Activated CD8-positive, alpha-beta T cell treated with anti-CD3 and anti-CD28 coated beads, Interleukin-2, amount 10 ng/mL, durations not matched to agents 7 days and 5 days (primary cell): ENCODE measurements at regions not wholly inside any gene's neighbourhood (a gene's known extent, or its start where the extent isn't known, plus 50 kb on each side); places are given as distances from the start of the nearest gene placed in this dataset.
"Not testable (repeated sequence)": the region's sequence is repeated elsewhere in the genome, so short reads cannot be mapped to it uniquely, and the experiment has no call there.

Source experiments
- ATAC-seq: fragments of 150-1000 bp; cut with Tn5 transposase; one replicate; pipeline ENCODE4 v1.10.0; 2021; ENCODE audit warnings: moderate library complexity
- CTCF ChIA-PET: fragments of 350-600 bp; sonication (Branson Sonifier 250); formaldehyde crosslinking; loops from one replicate; lab custom pipeline; 2021; ENCODE audit warnings: antibody characterized with exemption; lab: Charles Lee
- POLR2A ChIA-PET: fragments of 350-600 bp; sonication (Branson Sonifier 250); formaldehyde crosslinking; loops from one replicate; lab custom pipeline; 2021; ENCODE audit warnings: antibody characterized with exemption; lab: Charles Lee
- DNase-seq: peaks from one replicate; pipeline ENCODE4 v3.0.0-alpha.2; 2020
- H3K27ac Mint-ChIP-seq: one replicate; pipeline ENCODE4 v1.8.0; 2021; ENCODE audit warnings: mild to moderate bottlenecking, mixed read lengths
- H3K27me3 Mint-ChIP-seq: one replicate; pipeline ENCODE4 v1.8.0; 2021; ENCODE audit warnings: low read depth, mixed read lengths
- H3K36me3 Mint-ChIP-seq: one replicate; pipeline ENCODE4 v1.8.0; 2021; ENCODE audit warnings: low read depth, mixed read lengths
- H3K4me1 Mint-ChIP-seq: one replicate; pipeline ENCODE4 v1.8.0; 2021; ENCODE audit warnings: low read depth, mixed read lengths
- H3K4me3 Mint-ChIP-seq: one replicate; pipeline ENCODE4 v1.8.0; 2021; ENCODE audit warnings: mild to moderate bottlenecking, mixed read lengths
- H3K9me3 Mint-ChIP-seq: one replicate; pipeline ENCODE4 v1.8.0; 2022; ENCODE audit warnings: mixed read lengths; ENCODE audit not compliant: insufficient read depth

DNA sequence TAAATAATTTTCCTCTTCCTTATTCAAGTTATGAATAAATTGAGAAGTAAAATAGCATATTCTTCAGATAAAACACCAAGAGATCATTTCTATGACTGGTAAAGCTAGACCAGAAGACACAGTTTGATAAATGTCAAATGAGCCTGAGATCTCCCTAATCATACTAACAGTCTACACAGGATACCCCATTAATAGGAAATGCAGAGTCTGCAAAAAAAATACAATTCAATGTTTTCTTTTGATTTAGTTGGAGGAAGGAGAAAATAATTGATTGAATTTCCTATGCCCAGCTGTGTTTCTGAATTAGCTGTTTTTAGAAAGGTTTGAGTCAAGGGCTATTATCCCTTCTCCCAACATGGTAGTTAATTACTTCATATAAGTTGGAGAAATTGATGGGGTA is 734.6 kb upstream of the SLITRK1 start:
- ATAC-seq (no peak), DNase-seq (no peak)
- no peaks in the 10 kb centered on the region for H3K36me3 Mint-ChIP-seq
- H3K27me3 Mint-ChIP-seq = no peaks in the 10 kb centered on the region
- no peak overlapping the region for H3K4me3 Mint-ChIP-seq
- ChIA-PET CTCF (no interaction called here), POLR2A (no interaction called here)
- no peak overlapping the region for H3K27ac Mint-ChIP-seq
- no peaks in the 10 kb centered on the region for H3K4me1 Mint-ChIP-seq
- no peaks in the 10 kb centered on the region for H3K9me3 Mint-ChIP-seq

DNA sequence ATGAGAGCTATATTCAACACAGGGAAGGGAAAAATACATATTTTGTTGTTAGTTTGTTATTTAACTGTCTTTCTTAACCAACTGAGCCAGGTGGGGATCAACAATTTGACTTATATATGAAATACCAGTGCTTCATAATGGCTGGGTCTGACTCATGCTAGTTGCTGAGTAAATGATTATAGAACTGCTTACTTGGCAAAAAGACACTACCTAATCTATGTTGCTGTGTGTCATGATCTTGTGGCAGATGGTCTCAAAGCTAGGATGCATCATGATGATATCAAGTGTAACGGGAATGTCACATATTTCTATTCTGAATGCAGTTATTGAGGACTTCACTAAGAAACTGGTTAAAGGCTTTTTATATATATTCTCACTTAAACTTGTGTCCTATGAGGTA is 727.4 kb upstream of the SLITRK1 start:
- no peaks in the 10 kb centered on the region for H3K4me1 Mint-ChIP-seq
- DNase-seq = no peak
- no peaks in the 10 kb centered on the region for H3K27me3 Mint-ChIP-seq
- H3K9me3 Mint-ChIP-seq = no peaks in the 10 kb centered on the region
- no peak overlapping the region for H3K4me3 Mint-ChIP-seq
- no peaks in the 10 kb centered on the region for H3K36me3 Mint-ChIP-seq
- no peak overlapping the region for H3K27ac Mint-ChIP-seq
- ATAC-seq = no peak
- POLR2A ChIA-PET = no interaction called here
- CTCF ChIA-PET = no interaction called here

DNA sequence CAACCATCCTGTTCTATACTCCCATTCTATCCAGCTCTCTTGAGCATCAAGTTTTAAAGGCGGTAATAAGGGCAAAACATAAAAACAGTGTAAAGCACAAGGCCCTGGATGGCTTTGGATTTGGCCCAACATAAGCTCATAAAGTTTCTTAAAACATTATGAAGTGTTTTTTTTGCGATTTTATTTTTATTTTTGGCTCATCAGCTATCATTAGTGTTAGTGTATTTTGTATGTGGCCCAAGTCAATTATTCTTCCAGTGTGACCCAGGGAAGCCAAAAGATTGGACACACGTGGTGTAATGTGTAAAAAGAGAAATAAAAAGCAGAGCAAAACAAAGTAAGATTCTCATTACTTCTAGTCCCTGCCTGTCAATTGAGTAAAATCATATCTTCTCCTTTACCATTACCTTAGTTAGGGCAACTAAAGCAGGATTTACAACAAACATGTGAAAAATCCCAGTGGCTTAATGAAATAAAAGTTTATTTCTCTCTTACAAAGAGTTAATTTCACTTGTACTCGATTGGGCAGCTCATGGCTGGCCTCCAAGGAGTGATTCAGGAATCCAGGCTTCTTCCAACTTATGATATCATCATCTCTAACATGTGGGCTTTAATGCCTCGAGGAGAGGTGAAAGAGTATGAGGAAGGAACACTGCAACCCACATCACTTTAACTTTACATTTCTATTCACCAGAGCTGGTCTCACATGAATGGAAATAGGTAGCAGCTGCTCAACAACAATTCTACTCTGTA is 725.2 kb upstream of the SLITRK1 start:
- DNase-seq (no peak), ATAC-seq (no peak)
- Mint-ChIP-seq H3K36me3 (no peaks in the 10 kb centered on the region), H3K4me1 (no peaks in the 10 kb centered on the region), H3K9me3 (no peaks in the 10 kb centered on the region), H3K27ac (no peak overlapping the region), H3K4me3 (no peak overlapping the region), H3K27me3 (no peaks in the 10 kb centered on the region)
- POLR2A ChIA-PET = no interaction called here
- CTCF ChIA-PET = no interaction called here

DNA sequence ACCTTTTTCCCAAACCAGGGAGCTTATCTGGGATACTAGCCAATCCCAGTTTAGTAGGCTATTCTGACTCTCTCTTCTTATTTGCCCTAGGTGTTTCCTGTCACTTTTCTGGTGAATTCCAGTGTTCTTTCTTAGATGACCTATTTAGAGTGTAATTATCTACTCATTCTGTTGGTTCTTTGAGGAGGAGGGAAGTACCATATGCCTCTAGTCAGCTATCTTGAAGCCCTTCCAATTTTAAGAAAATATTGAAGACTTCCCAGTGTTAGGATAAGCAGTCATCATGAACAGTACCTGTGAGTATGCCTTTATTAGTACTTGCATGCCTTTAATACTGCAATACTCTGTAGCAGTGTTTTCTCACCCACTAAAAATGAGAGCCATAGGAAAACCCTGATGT is 724.3 kb upstream of the SLITRK1 start:
- H3K4me1 Mint-ChIP-seq = no peaks in the 10 kb centered on the region
- CTCF ChIA-PET = no interaction called here
- POLR2A ChIA-PET = no interaction called here
- ATAC-seq (no peak), DNase-seq (no peak)
- H3K27me3 Mint-ChIP-seq = no peaks in the 10 kb centered on the region
- H3K27ac Mint-ChIP-seq = no peak overlapping the region
- no peaks in the 10 kb centered on the region for H3K9me3 Mint-ChIP-seq
- no peaks in the 10 kb centered on the region for H3K36me3 Mint-ChIP-seq
- H3K4me3 Mint-ChIP-seq = no peak overlapping the region

DNA sequence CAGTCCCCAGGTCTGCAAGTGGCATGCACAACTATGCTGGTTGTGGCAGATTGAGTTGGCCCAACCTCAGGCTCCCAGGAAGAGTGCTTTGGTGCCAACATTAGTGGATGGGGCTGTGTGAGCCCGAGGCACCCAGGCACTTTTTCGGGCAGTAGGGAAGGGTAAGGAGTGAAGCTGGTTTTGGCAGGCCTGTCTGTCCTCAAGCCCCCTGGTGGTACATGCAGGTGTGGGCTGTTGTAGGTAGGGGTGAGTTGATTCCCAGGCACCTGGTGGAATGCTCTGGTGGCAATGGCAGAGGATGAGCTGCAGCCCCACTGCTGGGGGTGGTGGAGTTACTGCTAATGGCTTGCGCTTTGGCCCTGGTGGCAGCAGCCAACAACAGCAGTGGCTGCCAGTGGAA is 723.7 kb upstream of the SLITRK1 start:
- Mint-ChIP-seq H3K4me3 (no peak overlapping the region), H3K27me3 (no peaks in the 10 kb centered on the region), H3K36me3 (no peaks in the 10 kb centered on the region), H3K9me3 (no peaks in the 10 kb centered on the region), H3K4me1 (no peaks in the 10 kb centered on the region), H3K27ac (no peak overlapping the region)
- no peak for DNase-seq
- ChIA-PET CTCF (no interaction called here), POLR2A (no interaction called here)
- no peak for ATAC-seq

DNA sequence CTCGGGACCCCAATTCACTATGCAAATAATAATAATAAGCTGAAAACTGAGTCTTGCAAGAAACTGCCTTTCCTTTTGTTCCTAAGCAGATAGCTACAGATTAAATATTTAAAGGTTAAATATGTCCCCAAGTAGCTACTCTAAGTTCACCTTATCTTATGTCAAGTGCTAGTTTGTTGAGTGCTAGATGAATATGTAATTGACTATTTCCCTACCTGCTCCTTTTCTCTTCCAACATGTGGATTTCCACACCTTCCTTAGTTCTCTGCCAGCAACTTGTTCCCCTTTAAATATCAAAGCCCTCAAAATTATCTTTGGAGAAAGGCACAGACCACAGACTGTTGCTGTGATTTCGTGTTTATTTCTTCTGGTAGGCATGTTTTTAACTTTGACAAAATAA is 709.2 kb upstream of the SLITRK1 start:
- Mint-ChIP-seq H3K36me3 (no peaks in the 10 kb centered on the region), H3K27ac (no peak overlapping the region), H3K9me3 (no peaks in the 10 kb centered on the region), H3K27me3 (no peaks in the 10 kb centered on the region), H3K4me1 (no peaks in the 10 kb centered on the region), H3K4me3 (no peak overlapping the region)
- POLR2A ChIA-PET = no interaction called here
- DNase-seq = no peak
- CTCF ChIA-PET = no interaction called here
- ATAC-seq = no peak

DNA sequence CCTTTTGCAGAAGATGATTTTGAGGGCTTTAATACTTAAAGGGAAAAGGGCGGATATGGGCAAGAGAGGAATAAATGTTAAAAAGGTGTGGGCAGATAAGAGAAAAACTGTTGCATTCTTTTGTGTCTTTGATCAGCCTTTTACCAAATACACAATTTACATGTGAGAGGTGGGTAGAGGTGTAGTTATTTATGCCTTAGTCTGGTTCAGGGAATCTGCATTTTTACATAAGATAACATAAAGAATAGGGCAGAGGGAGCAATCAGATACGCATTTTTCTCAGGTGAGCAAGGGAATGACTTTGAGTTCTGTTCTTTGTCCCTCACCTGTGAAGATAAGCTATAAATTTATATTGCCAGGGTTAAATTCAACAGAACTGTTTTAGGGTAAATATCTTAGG is 708.4 kb upstream of the SLITRK1 start:
- H3K4me3 Mint-ChIP-seq = no peak overlapping the region
- no peaks in the 10 kb centered on the region for H3K9me3 Mint-ChIP-seq
- CTCF ChIA-PET = no interaction called here
- no peaks in the 10 kb centered on the region for H3K4me1 Mint-ChIP-seq
- POLR2A ChIA-PET = no interaction called here
- no peak overlapping the region for H3K27ac Mint-ChIP-seq
- H3K36me3 Mint-ChIP-seq = no peaks in the 10 kb centered on the region
- no peaks in the 10 kb centered on the region for H3K27me3 Mint-ChIP-seq
- DNase-seq = no peak
- ATAC-seq = no peak

DNA sequence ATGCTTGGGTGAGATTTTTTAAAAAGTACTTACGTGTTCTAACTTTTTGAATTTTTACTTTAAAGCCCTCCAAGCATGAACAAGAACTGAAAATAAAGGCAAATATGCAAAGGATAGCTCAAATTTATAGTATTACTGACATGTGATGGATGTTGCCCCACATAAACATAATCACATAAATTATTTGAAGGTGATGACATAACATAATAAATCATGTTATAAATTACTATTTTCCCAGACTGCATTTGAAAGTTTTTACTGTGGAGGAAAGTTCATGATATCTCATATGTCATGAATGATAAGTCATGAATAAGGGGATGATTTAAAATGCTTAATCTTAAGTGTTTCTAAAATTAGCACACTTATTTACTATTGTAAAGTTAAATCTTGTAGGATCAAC is 705.7 kb upstream of the SLITRK1 start:
- DNase-seq (no peak), ATAC-seq (no peak)
- Mint-ChIP-seq H3K36me3 (no peaks in the 10 kb centered on the region), H3K27ac (no peak overlapping the region), H3K9me3 (no peaks in the 10 kb centered on the region), H3K27me3 (no peaks in the 10 kb centered on the region), H3K4me3 (no peak overlapping the region), H3K4me1 (no peaks in the 10 kb centered on the region)
- ChIA-PET CTCF (no interaction called here), POLR2A (no interaction called here)

DNA sequence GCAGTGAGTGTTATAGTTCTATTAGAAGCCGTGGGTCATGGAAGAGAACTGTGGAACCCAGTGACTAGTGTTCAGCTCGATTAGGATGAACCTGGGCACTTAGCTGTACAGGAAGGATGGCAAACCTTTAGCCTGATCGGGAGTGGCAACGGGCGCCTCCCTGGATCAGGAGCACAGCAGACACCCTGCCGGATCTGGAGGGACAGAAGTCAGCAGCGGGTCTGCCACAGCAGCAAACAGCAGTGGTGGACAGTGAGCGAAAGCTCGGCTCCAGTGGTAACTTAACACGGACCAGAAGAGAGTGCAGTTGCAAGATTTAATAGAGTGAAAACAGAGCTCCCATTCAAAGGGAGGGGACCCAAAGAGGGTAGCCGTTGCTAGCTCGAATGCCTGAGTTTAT is 697.6 kb upstream of the SLITRK1 start:
- ATAC-seq, H3K4me1 Mint-ChIP-seq, H3K36me3 Mint-ChIP-seq, DNase-seq, CTCF ChIA-PET, H3K27ac Mint-ChIP-seq, H3K9me3 Mint-ChIP-seq, POLR2A ChIA-PET, H3K4me3 Mint-ChIP-seq, H3K27me3 Mint-ChIP-seq: not testable (repeated sequence)

DNA sequence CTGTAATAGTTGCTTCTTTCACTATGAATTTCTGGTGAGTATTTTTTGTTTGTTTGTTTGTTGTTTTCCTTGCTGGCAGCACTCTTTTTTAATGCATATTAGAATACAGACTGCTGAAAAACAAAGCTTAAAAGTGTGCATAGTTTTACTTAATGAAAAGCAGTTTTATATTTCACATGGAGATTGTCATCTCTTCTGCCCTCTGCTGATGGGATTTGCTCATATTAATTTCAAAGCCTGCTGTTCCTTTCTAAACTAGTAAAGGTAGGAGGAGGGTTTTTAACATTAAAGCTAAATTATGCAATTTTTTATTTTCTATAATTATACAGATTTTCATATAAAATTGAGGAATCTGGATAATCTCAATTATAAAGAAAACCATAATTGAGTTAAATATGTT is 692.6 kb upstream of the SLITRK1 start:
- POLR2A ChIA-PET = no interaction called here
- Mint-ChIP-seq H3K27me3 (no peaks in the 10 kb centered on the region), H3K4me3 (no peak overlapping the region), H3K27ac (no peak overlapping the region), H3K9me3 (peaks cover 3% of the 10 kb centered on the region), H3K36me3 (no peaks in the 10 kb centered on the region), H3K4me1 (no peaks in the 10 kb centered on the region)
- no peak for ATAC-seq
- CTCF ChIA-PET = no interaction called here
- no peak for DNase-seq

DNA sequence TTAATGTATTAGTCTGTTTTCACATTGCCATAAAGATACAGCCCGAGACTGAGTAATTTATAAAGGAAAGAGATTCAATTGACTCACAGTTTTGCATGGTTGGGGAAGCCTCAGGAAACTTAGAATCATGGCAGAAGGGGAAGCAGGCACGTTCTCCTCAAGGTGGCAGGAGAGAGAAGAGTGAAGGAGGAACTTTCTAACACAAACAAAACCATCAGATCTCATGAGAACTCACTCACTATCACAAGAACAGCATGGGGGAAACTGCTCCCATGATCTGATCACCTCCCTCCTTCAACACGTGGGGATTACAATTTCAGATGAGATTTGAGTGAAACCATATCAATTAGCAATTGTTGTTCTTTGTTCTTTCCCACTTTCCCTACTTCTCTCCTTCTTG is 689.0 kb upstream of the SLITRK1 start:
- Mint-ChIP-seq H3K4me3 (no peak overlapping the region), H3K4me1 (no peaks in the 10 kb centered on the region), H3K9me3 (no peaks in the 10 kb centered on the region), H3K36me3 (no peaks in the 10 kb centered on the region), H3K27me3 (no peaks in the 10 kb centered on the region), H3K27ac (no peak overlapping the region)
- DNase-seq (no peak), ATAC-seq (no peak)
- POLR2A ChIA-PET = no interaction called here
- CTCF ChIA-PET = no interaction called here

DNA sequence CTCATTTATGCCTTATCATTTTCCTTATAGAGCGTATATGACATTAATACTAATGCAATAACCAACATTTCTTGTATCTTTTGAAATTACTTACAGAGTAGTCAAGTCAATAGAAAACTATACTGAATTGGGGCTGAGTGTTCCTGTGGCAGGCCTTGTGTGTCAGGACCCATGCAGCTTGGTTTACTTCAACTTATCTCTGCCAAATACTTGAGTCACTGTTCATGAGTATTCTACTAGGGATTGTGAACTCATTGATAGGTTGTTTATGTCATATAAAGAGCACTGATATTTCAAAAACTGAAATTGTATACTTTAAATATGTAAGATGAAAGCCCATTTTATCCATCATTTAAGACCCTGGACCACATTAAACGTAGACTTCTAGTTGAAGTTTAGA is 688.6 kb upstream of the SLITRK1 start:
- H3K4me3 Mint-ChIP-seq = no peak overlapping the region
- H3K27me3 Mint-ChIP-seq = no peaks in the 10 kb centered on the region

DNA sequence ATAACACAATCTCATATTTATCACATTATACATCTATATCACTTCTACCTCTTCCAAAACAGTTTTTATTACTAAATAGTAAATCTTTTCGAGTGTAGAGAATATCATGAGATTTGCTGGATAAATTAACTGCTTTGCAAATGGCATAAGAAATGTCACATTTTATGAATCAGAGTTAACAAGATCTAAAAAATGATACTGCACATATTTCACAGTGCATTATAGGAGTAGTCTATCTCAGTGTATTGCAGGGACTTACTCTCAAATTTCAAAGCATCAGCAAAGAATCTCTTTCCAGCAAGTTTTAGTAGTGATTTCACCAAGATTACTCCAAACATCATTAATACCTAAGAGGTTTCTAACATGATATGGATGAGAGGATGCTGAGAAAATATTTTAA is 687.1 kb upstream of the SLITRK1 start:
- H3K36me3 Mint-ChIP-seq = no peaks in the 10 kb centered on the region
- H3K9me3 Mint-ChIP-seq = no peaks in the 10 kb centered on the region
- no peak overlapping the region for H3K27ac Mint-ChIP-seq
- ATAC-seq = no peak
- ChIA-PET POLR2A (no interaction called here), CTCF (no interaction called here)
- H3K27me3 Mint-ChIP-seq = no peaks in the 10 kb centered on the region
- H3K4me1 Mint-ChIP-seq = no peaks in the 10 kb centered on the region
- H3K4me3 Mint-ChIP-seq = no peak overlapping the region
- DNase-seq = no peak

More for the DNA sequence above, 688.6 kb upstream of the SLITRK1 start:
- DNase-seq (no peak), ATAC-seq (no peak)
- ChIA-PET CTCF (no interaction called here), POLR2A (no interaction called here)
- H3K27ac Mint-ChIP-seq = no peak overlapping the region
- no peaks in the 10 kb centered on the region for H3K4me1 Mint-ChIP-seq
- H3K9me3 Mint-ChIP-seq = no peaks in the 10 kb centered on the region
- no peaks in the 10 kb centered on the region for H3K36me3 Mint-ChIP-seq
